GM21381 (cell line): ENCODE measurements at regions not wholly inside any gene's neighbourhood (a gene's known extent, or its start where the extent isn't known, plus 50 kb on each side); places are given as distances from the start of the nearest gene placed in this dataset.
"Not testable (repeated sequence)": the region's sequence is repeated elsewhere in the genome, so short reads cannot be mapped to it uniquely, and the experiment has no call there.

Experiments used
- ATAC-seq: cut with Tn5 transposase; IDR thresholded peaks from one replicate; pipeline ENCODE4 v1.9.1; 2021; ENCODE audit warnings: mild to moderate bottlenecking, moderate library complexity; ENCODE audit not compliant: unreplicated experiment

- no peak for ATAC-seq
Measured at GRCh38 chr1:67482733-67483482, 52.7 kb upstream of the SERBP1 start.

DNA sequence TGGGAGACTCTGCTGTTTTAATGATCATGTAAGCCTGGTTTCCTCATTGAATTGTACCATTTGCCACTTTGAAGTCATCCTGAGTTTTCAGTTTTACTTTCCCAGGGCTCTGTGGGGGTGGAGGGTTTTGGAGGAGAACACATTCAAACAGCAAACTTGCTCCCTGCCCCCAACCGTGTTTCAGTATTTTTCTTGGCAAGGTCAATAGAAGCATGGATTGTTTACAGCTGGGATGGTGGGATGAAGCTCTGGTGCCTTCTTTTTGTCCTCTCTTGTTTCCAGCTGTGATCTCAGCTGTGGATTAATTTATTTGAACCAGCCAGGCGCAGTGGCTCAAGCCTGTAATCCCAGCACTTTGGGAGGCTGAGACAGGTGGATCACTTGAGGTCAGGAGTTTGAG is 54.3 kb upstream of the SERBP1 start:
- no peak for ATAC-seq

- no peak for ATAC-seq
Measured at GRCh38 chr1:67485046-67485811, 55.0 kb upstream of the SERBP1 start.

DNA sequence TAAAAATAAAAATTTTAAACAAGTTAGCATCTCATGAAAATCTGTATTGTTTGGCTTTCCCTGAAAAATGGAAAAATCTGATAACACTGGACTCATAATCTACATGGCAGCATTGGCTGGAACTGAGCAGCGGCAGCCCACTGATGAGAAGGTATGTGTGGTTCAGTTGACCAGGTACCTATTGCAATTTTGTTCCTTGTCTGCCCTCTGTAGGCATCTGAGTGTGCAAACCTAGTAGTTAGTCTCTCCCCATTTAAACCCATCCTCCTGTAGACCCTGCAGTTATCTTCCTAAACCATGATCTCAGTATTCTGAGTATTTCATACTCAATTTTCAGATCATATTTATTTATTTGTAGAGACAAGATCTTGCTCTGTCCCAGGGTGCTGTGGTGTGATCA is 59.4 kb upstream of the SERBP1 start:
- no peak for ATAC-seq

- ATAC-seq: no peak
Measured at GRCh38 chr1:67491280-67491679, 61.1 kb upstream of the SERBP1 start.

DNA sequence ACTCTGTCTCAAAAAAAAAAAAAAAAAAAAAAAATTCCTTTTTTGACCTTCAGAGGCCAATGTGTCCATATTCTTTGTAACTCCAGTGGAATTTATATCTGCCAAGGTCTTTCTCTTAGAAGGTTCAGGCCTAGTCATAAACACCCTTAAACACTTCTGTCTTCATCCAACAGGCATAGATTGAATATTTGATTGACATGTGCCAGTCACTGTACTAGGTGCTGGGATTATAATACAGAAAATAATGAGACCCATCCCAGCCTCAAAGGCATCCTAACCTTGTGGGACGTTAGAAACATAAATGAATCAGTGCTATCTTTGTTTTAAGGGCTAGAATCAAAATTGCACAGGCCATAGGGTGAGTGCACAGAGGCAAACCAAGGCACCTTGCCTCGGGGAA is 62.9 kb upstream of the SERBP1 start:
- no peak for ATAC-seq

GRCh38 chr1:67495327-67495726 is 65.1 kb upstream of the SERBP1 start:
- ATAC-seq: no peak

GRCh38 chr1:67496329-67496728 is 66.1 kb upstream of the SERBP1 start:
- ATAC-seq: no peak

DNA sequence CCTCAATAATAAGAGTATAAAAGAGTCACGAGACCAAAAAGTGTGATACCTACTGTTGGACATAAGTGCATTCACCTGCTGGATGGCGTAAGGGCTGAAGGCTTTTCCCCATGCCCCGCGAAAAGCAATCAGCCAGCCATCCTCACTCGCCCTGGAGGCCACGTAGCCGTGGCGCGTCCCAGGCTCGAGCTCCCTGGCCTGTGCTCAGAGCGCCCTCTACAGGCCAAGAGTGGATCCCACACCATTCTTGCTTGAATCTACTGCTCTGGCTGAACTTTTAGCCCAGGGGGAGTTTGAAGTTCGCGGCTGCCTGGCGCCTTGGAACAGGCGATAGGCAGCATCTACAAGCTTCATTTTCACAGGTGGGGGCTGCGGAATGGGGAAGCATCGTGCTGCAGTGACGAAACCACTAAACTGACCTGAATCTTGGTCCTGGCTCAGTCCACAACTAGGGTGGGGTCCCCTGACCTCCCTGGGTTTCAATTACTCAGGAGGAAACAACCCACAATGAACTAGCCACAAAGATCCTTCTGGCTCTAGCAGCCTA is 70.3 kb upstream of the SERBP1 start:
- ATAC-seq: peak; percentile 99

DNA sequence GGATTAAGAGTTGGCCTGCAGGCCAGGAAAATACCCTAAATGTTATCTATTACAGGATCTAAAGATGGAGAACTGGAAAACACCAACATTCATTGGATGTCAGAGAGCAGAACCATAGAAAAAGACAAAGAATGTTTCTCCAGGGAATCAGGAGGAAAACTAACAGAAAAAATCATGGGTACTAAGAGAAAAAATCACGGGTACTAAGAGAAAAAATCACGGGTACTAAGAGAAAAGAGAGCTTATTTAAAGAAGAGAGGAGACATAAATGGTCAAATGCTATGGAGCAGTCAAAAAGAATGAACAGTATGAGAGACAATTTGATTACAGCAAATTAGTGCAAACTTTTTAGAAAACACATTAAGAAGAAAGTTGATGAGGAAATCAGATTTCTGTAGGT is 73.8 kb upstream of the SERBP1 start:
- no peak for ATAC-seq

DNA sequence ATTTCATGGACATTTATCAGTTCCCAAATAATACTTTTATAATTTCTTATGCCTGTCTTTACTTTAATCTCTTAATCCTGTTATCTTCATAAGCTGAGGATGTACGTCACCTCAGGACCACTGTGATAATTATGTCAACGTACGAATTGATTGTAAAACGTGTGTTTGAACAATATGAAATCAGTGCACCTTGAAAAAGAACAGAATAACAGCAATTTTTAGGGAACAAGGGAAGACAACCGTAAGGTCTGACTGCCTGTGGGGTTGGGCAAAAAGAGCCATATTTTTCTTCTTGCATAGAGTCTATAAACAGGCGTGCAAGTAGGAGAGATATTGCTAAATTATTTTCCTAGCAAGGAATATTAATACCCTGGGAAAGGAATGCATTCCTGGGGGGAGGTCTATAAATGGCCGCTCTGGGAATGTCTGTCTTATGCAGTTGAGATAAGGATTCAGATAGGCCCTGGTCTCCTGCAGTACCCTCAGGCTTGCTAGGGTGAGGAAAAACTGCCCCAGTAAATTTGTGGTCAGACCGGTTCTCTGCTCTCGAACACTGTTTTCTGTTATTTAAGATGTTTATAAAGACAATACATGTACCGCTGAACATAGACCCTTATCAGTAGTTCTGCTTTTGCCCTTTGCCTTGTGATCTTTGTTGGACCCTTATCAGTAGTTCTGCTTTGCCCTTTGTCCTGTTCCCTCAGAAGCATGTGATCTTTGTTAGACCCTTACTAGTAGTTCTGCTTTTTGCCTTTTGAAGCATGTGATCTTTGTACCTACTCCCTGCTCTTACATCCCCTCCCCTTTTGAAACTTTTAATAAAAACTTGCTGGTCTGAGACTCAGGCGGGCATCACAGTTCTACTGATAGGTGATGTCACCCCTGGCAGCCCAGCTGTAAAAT is 83.4 kb upstream of the SERBP1 start:
- not testable (repeated sequence) for ATAC-seq

GRCh38 chr1:67514300-67514699 is 84.1 kb upstream of the SERBP1 start:
- no peak for ATAC-seq

DNA sequence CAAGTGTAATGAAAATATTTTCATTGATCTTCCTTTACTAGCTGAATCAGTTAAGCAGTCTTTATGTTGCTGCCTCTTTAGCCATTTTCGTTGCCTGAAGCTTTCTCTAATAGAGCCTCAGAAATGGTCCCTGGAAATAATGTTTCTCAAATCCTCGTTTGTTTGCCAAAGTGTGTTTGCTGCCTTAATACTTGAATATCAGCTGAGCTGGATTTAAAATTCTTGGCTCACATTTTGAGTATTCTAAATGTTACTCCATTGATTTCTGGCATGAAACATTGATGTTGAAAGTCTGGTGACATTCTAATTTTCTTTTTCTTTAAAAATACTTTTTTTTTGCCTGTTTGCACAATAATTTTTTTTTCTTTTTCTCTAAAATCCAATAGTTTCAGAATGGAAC is 84.6 kb upstream of the SERBP1 start:
- no peak for ATAC-seq

GRCh38 chr1:67515324-67516080 is 85.3 kb upstream of the SERBP1 start:
- no peak for ATAC-seq

DNA sequence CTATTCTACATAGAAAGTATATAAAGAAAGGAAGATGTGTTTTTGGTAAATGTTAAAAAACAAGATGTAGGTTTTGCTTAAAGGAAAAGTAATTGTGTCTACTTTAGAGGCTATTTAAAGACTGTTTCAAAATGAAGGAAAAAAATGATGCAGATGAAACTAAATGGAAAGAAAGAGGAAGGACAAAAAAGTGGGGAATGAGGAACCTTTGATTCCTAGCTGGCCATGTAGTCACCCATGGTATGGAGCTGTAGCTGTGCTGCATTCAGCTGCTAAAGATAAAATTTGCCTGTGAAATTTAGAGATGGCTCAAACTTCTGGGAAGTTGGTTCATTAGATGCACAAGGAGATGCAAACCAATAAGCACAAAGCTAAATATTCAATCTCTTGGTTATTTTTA is 86.8 kb upstream of the SERBP1 start:
- no peak for ATAC-seq

GRCh38 chr1:67522001-67522441 is 91.8 kb upstream of the SERBP1 start:
- ATAC-seq: no peak

DNA sequence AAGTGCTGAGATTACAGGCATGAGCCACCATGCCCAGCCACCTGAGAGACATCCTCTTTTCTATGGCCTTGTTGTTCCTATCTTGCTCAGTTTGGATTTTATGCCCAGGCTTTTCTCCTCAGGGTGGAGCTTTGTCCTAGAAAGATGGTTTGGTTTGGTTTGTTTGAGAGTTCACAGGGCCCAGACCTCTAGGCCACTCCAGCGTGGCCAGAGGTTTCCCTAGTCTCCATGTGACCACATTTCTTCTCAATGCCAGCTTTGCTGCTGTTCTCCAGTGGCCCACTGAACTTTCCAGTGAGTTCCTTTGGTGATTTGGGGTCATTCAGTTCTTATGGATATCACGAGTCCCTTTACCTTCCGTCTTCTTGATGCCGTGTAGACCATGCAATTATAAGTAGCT is 92.6 kb upstream of the SERBP1 start:
- no peak for ATAC-seq

DNA sequence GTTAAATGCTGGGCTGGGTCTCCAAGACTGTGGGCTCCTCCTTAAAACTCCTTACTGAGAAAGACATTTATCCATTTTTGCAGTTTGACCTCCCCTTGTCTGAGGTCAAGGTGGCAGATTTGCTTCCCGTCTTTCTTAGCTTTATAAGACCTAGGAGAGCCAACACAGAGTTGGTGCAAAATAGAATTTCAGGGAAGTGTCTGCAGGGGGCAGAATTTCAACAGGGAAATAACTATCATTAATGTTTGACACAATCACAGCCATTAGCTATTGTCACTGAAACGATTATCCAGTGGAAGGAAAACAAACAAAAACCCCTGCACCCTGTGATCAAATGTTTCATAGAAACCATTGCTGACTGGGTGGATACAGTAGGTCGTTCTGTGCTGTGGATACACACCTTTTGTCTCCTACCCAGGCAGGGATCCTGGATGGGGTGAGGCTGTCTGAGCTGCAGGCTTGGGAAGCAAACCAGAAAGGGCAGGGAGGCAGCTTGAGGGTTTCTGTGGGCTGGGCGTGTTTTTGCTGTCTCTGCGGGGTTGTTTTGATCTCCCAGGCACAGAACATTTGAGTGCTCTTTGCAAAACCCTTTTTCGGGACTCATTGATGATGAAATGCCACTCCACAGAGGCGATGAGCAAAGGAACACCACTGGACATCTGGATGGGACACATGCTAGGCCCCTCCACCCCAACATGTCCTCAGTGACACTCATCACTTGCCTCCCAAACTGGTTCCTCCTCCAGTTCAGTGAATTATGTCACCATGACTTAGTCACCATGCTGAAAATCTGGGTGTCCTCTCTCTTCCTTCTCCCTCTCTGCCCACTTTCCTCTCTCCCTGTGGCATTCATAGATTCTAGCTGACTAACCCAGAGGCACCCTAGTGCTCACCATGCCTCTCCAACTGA is 94.2 kb upstream of the SERBP1 start:
- no peak for ATAC-seq

GRCh38 chr1:67525053-67525760 is 95.0 kb upstream of the SERBP1 start:
- no peak for ATAC-seq
